GM18868 (cell line): ENCODE measurements at regions not wholly inside any gene's neighbourhood (a gene's known extent, or its start where the extent isn't known, plus 50 kb on each side); places are given as distances from the start of the nearest gene placed in this dataset.

Experiments used
- ATAC-seq: cut with Tn5 transposase; IDR thresholded peaks from one replicate; pipeline ENCODE4 v1.9.1; 2021; ENCODE audit warnings: mild to moderate bottlenecking, moderate library complexity; ENCODE audit not compliant: unreplicated experiment

DNA sequence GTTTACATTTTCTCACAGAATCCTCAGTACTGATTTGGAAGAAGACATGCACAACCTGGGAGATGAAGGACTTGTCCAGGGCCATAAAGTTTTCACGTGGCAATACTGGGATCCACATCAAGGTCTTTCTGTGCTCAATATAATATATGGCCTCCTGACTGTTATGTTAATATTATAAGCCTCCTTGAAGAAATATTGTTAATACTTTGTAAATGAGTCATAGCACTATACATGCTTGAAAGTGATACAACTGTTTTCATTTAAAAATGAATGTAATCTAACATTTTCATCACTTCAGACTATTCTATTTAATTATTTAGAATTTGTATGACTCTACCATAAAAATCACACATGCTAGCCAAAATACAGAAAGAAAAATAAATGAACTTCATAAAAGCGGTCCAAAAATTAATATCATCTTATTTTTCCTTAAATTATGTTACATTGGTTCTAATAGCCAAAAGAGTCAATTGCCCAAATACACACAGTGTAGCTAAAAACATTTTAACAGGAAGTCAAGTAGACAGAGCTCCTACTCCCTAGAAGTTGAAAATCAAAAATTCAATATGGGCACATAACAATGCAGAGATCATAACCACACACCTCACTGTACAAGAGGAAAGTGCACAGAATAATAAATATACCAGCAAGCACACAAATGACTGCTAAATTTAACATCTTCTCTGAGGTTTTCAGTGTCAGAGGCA is 188.0 kb upstream of the HDDC2 start:
- ATAC-seq: no peak

DNA sequence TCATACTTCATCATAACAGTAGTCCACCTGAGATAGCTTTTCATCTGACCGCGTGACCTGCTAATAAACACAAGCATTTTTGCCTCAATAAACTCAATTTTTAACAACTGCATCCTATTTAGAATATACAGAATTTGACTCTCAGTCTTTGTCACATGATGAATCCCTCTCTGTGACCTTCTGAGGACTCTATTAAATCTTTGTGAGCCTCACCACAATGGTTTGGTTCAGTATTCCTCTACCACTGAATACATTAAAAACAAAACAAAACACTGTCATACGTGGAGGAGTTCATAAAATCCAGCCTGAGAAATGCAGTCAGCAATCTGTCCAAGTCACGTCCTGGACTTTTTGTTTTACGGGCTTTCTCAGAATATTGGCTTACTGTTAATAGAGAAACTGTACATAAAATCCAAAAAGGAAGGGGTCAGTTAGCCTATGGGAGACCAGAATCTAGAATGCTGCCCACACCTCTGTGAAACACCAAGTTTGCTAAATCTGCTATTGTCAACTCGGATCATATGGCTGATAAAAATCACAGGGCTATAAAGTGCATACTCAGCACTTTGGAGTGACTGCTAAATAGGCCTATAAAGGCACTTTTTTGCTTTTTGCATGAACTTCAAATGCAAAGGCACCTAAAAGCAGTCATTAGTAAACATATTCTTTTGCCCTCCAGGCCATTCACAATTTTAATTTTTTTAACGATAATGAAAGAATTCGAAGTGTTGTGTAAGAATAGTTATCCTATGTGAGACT is 190.3 kb upstream of the HDDC2 start:
- ATAC-seq: no peak

- ATAC-seq: no peak
These were observed 196.8 kb upstream of the HDDC2 start for GRCh38 chr6:125498606-125499005.

GRCh38 chr6:125499535-125499934 is 197.8 kb upstream of the HDDC2 start:
- no peak for ATAC-seq

- ATAC-seq: no peak
These were observed 201.4 kb upstream of the HDDC2 start for GRCh38 chr6:125503181-125503580.

DNA sequence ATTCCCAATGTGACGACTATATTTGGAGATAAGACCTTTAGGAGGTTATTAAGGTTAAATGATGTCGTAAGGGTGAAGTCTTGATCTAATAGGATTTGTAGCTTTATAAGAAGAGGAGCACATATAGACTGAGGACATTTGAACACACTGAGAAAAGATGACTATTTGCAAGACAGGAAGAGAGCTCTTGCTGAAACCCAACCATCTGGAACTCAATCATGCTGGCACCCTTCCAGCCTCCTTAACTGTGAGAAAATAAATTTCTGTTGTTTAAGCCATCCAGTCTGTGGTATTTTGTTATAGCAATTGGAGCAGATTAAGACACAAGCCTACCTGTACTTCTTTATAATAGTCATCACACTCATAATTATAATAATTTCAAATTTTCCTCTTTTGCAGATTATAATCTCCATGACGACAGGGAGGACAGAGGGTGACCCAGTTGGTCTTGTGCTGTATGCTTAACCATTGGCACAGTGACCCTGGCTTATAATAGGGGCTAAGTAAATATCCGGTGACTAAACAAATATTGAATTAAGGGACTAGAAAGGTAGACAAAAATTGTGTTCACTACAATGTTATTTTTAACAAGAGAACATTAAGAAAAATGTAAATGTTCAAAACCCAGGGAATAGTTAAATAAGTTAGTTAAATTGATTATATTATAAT is 206.4 kb upstream of the HDDC2 start:
- ATAC-seq: no peak

DNA sequence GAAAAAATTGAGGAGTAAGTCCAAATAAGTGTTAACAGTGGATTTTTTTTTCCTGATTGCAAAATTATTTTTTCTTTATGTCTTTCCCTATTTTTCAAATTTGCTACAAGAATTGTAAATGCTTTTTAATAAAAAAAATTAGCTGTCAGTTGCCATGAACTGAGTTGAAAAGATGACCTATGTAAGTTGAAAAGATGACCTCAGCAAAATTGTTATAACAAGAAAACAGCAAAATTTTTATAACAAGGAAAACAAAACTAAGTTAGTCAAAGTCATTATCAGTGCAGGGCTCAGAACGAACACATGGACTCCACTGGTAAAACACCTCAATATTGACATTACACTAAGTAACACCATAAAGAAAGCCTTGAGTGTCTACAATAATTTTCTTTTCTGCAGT is 207.0 kb upstream of the HDDC2 start:
- ATAC-seq: no peak

DNA sequence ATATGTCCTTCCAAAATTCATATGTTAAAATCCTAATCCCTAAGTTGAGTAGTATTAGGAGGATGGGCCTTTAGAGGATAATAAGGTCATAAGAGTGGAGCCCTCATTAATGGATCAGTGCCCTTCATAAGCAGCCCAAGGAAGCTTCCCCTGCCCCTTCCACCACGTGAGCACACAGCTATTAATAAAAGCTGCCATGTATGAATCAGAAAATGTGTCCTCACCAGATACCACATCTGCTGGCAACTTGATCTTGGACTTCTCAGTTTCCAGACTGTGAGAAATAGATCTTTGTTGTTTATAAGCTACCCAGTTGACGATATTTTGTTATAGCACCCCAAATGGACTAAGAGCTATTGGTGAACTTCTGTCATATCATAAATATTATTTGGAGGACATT is 207.7 kb upstream of the HDDC2 start:
- ATAC-seq: no peak

- ATAC-seq: no peak
These were observed 208.6 kb upstream of the HDDC2 start for GRCh38 chr6:125510405-125510804.

DNA sequence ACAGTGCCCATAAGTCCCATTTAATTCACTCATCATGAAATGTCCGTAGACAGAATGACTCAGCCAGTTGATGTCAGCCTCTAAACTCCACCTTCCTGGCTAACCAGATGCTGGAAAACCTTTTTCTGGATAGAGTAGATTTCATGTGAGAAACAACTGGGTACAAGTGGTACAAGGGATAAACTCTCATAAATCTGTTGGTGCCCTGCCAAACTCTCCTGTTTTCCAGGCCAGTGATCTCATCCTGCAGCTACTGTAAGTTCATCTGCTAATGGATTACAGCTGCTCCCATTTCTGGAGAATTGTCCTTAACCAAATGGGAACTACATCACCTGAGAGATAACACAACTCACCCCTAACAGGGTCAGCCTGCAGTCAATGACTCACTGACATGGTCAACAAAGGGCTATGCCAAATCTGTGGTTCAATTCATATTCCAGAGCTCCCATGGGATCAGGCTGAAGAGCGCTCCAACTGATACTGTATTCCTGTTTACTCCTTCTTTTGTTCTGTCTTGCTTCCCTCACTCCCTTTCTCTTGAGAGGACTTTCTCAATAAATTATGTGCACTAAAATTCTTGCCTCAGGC is 210.1 kb upstream of the HDDC2 start:
- ATAC-seq: no peak

- peak; percentile 83 for ATAC-seq
These were observed 210.9 kb upstream of the HDDC2 start for GRCh38 chr6:125512621-125513020.

GRCh38 chr6:125513978-125514377 is 212.2 kb upstream of the HDDC2 start:
- no peak for ATAC-seq

DNA sequence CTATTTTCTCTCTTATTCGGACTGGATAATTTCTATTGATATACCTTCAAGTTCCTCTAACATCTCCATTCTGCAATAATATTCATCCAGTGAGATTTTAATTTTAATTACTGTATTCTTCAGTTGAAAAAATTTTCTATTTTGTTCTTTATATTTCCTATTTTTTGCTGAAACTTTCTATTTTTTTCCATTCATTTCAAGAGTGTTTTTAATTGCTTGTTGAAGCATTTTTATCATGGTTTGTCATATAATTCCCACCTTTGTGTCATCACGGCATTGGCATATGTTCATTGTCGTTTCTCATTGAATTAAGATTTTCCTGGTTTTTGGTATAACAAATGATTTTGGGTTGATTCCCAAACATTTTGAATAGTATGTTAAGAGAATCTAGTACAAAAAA is 214.9 kb upstream of the HDDC2 start:
- ATAC-seq: no peak

DNA sequence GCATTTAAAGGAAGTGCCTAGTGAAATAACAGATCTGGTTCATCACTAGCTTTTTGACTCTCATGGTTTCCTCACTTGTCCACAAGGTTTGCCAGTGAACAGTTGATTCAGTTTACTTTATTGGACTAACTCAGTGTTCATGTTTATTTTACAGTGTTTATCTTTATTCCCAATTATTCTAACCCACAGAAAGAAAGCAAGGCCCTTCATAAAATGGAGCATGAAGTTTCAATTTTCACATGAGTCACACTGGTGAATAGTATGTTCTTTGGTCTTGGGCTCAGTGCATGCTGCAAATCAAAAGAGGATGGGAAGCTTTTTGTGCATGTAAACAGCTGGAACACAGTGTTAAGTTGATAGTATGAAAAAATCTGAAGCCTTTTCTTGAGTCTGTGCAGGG is 217.6 kb upstream of the HDDC2 start:
- ATAC-seq: no peak

DNA sequence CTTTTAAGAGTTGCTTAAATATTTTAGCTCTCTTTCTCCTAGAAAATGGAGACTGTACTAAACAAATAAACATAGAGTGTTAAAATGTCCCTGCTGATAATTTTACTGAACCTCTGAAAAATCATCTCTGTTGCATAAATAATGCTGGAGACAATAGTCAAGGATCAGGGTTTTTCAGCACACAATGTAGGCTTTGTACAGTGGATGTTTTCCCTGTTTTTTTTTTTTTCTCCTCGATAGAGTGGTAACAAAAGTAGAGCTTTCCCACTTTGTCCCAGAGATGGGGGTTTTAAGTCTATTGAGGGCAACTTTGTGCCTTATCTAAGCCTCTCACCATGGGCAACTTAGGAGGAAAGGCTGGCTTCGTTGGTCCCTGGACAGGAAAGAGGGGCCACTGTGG is 222.6 kb upstream of the HDDC2 start:
- ATAC-seq: no peak

DNA sequence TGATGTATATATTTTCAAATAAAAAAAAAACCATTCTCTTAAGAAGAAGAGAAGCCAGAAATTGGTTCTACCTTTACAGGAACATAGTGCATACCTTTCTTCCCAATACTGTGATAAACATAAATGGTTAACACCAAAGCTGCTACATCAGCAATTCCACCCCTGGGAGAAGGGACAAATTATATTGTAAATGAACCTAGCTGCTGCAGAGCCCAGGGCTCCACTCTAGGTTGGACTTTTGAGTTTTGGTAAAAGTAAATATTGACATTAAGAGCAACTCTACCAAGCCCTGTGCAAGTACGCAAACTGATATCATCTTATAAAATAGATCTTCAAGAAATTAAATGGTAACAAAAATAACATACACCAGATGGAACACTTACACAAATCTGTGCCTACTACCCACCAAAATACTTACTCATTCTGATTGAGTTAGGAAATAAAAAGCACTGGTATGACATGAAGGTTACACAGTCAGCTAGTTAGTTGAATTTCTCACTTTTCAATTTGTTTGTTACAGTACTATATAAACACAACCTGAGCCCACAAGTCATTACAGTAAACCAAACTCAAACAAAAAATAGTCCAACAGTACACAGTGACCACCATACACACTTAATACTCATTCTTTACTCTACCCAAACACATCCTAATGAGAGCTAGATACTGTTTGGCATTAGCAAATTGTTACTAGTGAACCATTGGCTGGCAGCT is 223.3 kb upstream of the HEY2 start:
- ATAC-seq: no peak

- ATAC-seq: no peak
These were observed 220.8 kb upstream of the HEY2 start for GRCh38 chr6:125528621-125529041.

DNA sequence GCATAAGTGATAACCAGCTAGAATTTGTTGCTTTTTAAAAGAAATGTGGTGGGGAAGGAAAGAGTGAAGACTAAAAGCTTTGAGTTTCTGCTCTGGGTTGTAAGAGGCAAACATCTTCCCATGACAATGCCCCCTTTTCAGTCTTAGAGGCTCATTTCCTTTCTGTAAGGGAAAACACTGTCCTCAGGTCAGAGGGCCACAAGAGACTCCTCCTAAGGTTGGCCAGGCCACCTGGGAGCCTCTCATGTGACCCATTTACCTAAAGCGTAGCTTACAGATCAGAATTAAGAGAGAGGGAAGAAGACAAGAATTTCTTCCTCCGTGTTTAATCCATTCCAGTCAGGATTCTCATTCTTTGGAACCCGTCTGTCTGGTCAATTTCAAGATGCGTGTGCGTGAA is 220.4 kb upstream of the HEY2 start:
- ATAC-seq: no peak

DNA sequence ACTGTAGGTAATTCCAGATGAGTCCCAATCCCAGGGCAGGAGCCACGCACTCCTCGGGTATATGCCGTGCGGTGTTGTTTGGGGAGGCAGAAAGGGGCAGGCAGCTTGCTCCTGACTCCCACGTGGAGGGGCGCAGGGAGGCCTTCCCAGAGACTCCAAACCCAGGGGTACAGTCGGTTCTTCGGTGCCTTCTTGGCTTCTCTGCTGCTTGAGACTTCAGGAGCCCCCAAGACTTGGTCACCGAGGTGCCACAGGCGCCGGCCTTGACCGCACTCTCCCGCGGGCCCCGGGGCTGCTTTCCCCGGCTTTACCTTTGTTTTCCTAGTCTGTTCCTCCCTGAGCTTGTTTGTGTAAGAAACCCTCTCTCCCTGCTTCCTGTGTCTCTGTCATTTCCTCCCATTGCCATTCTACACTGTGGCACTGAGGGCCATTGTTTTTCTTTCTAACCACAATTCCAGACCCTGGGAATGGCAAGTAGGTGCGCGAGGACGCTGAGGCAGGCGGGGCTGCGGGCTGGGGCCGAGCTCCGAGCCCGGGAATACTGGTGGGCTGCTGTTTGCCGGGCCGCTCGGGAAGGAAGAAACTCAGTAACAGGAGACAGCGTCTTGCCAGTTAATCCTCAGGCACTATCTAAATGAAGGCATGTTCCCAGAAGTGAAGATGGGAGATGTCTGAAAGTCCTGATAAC is 215.6 kb upstream of the HEY2 start:
- ATAC-seq: no peak

GRCh38 chr6:125534430-125535263 is 214.8 kb upstream of the HEY2 start:
- no peak for ATAC-seq
